Kidney glomerular epithelial cell (primary cell): ENCODE measurements at regions not wholly inside any gene's neighbourhood (a gene's known extent, or its start where the extent isn't known, plus 50 kb on each side); places are given as distances from the start of the nearest gene placed in this dataset.

Experiments used
- DNase-seq: peaks from one replicate; lab custom pipeline; 2025; lab: John Stamatoyannopoulos, UW

- no peak for DNase-seq
These were observed 249.1 kb downstream of the C16orf95 start for GRCh38 chr16:87067836-87068761.

GRCh38 chr16:87068762-87069150 lies 248.4 kb downstream of the C16orf95 start:
- DNase-seq = no peak

- no peak for DNase-seq
These were observed 246.5 kb downstream of the C16orf95 start for GRCh38 chr16:87070657-87071056.

- no peak for DNase-seq
These were observed 245.1 kb downstream of the C16orf95 start for GRCh38 chr16:87072101-87072500.

GRCh38 chr16:87074641-87075318 lies 242.4 kb downstream of the C16orf95 start:
- DNase-seq = peak; percentile 15

- DNase-seq = no peak
These were observed 241.8 kb downstream of the C16orf95 start for GRCh38 chr16:87075319-87075860.

- DNase-seq = no peak
These were observed 240.8 kb downstream of the C16orf95 start for GRCh38 chr16:87076331-87076949.

- DNase-seq = no peak
These were observed 240.0 kb downstream of the C16orf95 start for GRCh38 chr16:87076950-87077749.

GRCh38 chr16:87077750-87078127 lies 239.5 kb downstream of the C16orf95 start:
- no peak for DNase-seq

- no peak for DNase-seq
These were observed 236.5 kb downstream of the C16orf95 start for GRCh38 chr16:87080571-87081167.

GRCh38 chr16:87085441-87085840 lies 231.8 kb downstream of the C16orf95 start:
- no peak for DNase-seq

GRCh38 chr16:87086156-87086555 lies 231.0 kb downstream of the C16orf95 start:
- DNase-seq = no peak

- no peak for DNase-seq
These were observed 230.6 kb downstream of the C16orf95 start for GRCh38 chr16:87086575-87086974.

GRCh38 chr16:87092958-87093357 lies 224.2 kb downstream of the C16orf95 start:
- no peak for DNase-seq

GRCh38 chr16:87093804-87094555 lies 223.2 kb downstream of the C16orf95 start:
- DNase-seq = no peak

- DNase-seq = no peak
These were observed 222.7 kb downstream of the C16orf95 start for GRCh38 chr16:87094556-87094865.

- DNase-seq = no peak
These were observed 221.9 kb downstream of the C16orf95 start for GRCh38 chr16:87095271-87095670.

GRCh38 chr16:87096746-87097333 lies 220.4 kb downstream of the C16orf95 start:
- DNase-seq = no peak

GRCh38 chr16:87098361-87098760 lies 218.8 kb downstream of the C16orf95 start:
- DNase-seq = no peak

- DNase-seq = no peak
These were observed 218.0 kb downstream of the C16orf95 start for GRCh38 chr16:87098976-87099720.
